Stimulated activated CD8-positive, alpha-beta memory T cell treated with anti-CD3 and anti-CD28 coated beads, Interleukin-7, amount 100 ng/mL, for 1 hour (primary cell): ENCODE measurements at regions not wholly inside any gene's neighbourhood (a gene's known extent, or its start where the extent isn't known, plus 50 kb on each side); places are given as distances from the start of the nearest gene placed in this dataset.

Source experiments
- DNase-seq, 2 donors: peaks; one replicate each; pipeline ENCODE4 v3.0.0-alpha.2; 2020; ENCODE audit warnings: low read depth in 2 of 2

DNA sequence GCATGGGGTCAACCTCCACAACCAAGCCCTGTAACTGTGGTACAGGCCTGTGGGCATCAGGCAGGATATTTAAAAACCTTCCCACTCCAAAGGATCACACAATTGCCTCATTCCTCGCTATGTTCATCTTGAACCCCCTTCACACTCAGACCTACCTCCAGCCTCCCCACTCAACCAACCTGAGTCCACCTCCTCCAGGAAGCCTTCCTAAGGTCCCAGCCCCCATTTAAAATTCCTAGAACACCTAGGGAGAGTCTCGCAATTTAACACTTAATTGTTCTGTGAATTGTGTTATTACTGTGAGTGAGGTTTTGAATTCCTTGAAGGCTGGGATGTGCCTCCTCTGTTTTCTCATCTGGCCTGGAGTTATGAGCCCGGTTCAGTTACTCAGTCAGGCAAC is 93.1 kb upstream of the SMNDC1 start:
- DNase-seq, result no peak

GRCh38 chr10:110398419-110399105 is 93.8 kb upstream of the SMNDC1 start:
- DNase-seq, result no peak

DNA sequence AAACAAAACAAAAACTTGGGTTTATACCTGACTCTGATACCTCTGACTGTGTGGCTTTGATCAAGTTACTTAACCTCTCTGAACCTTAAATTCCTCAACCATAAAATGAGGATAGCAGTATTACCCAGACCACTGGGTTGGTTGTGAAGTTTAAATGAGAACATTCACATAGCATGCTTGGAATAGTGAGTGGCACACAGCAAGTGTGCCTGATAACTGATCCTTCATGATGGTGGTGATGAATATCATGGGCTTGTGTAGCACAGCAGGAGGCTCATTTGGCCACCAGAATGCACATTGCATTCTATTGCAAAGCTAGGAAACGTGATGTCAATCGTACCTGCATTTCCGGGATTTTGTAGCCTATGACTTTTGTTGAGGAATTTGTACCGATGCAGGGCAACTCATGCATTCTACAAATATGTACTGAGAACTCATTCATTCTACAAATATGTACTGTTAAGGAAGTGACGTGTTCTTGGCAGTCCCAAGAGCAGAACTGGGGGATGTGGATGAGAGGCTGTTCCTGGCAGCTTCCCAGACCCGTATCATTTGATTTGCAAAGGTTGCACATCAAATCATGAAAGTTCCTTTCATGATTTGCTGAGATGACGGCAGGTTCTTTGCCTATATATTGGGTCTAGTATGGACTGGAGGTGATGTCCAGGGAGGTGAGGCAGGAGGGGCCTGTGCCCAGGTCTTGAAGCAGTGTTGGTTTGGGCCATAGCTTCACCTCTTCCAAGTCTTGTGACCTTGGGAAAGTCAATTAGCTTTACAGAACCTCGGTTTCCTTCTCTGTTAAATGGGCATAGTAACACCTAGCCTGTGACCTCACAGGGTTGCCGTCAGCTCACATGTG is 94.6 kb upstream of the SMNDC1 start:
- no peak for DNase-seq

DNA sequence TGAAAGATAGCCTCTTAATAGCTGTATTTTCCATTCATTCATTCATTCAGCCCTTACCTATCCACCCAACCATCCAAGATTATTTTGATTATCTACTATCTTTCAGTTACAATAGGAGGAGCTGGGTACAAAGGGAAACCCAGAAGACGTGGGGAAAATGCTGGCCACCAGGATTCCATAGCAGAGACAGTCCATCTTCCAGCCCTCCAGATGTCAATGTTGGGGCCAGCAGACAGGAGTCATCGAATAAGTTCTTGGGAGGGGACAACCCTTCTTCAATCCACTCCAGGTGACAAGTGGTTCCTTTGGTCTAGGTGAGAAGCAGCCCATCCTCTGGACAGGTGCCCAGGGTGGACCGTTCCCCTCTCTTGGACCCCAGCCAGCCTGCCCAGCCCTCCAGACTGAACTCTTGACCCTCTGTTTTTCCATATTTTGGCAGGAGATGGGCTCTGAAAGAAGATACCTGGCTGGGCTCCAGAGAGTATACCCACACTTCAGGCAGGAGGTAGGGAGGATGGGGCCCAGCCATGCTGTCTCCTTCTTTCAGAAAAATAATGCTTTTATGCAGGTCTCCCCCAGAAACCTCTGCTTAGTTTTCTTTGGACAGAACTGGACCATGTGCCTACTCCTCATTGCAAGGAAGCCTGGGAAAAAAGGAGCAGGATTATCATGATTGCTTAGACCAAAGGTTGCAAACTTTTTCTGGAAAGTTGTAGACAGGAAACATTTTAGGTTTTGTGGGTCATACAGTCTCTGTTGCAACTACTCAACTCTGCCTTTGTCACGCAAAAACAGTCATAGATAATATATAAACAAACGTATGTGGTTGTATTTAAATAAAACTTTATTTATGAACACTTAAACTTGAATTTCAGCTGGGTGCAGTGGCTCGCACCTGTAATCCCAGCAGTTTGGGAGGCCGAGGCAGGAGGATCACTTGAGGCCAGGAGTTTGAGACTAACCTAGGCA is 95.5 kb upstream of the SMNDC1 start:
- DNase-seq, result no peak

DNA sequence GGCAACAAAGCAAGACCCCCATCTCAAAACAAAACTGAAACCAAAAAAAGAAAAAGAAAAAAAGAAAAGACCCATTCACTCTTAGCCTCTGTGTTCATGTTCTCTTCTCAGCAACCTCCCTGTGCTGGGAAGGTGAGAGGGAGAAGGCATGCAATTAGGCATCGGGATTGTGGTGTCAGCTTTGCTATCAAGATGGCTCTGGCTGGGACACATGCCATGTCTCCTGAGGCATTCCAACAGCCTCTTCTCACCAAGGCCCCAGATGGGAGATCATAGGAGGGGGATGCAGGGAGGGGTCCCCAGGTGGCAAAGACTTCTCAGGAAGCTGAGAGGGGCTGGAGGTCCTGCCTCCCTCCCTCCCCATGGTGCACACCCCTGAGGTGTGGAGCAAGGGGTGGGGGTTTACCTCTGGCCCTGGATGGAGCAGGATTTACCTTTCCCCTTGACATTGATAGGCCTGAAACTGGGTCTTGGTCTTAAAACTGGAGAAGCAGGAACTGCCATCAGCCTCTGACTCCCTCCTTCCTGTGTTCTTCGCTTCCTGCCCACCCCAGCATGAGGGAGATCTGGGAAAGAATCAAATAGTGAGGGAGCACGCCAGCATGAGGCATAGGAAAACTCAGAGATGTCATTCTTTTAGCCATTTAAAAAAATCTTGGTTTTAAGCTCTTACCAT is 96.2 kb upstream of the DUSP5 start:
- DNase-seq, result no peak

DNA sequence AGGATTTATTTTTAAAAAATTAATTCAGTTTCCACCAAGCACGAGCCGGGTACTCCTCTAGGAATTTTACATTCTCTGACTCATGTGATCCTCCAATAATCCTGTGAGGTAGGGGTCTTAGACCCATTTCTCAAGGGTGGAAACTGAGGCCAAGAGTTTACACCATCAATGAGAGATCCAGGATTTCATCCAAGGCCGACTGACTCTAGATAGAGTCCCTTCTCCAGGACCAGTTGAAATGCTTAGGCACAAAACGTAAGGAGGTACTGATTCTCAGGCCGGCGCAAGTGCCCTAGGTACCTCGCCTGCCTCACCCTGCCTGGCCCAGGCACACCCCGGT is 95.7 kb upstream of the DUSP5 start:
- no peak for DNase-seq

- DNase-seq, result no peak
Observed at GRCh38 chr10:110403593-110403992, 94.1 kb upstream of the DUSP5 start.

GRCh38 chr10:110404413-110404812 is 93.3 kb upstream of the DUSP5 start:
- DNase-seq, result no peak

DNA sequence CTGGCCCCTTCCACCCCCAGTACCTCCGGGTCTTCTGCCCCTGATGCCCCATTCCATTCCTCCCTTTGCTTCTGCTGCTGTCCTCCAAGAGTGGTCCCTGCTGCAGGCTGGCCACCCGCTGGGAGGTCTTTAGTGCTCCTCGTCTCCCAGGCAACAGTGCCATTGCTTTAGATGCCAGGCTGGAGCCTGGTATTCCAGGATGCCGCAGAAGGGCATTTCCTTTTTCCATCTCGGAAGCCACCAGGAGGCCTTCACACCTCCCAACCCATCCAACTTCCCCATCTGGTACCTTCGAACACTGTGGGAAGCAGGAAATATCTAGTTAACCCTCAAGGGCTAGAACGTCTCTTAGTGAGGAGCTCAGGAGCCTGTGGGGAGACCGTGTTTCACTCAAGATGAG is 92.9 kb upstream of the DUSP5 start:
- no peak for DNase-seq

- DNase-seq, result no peak
Observed at GRCh38 chr10:110405380-110405779, 92.3 kb upstream of the DUSP5 start.

DNA sequence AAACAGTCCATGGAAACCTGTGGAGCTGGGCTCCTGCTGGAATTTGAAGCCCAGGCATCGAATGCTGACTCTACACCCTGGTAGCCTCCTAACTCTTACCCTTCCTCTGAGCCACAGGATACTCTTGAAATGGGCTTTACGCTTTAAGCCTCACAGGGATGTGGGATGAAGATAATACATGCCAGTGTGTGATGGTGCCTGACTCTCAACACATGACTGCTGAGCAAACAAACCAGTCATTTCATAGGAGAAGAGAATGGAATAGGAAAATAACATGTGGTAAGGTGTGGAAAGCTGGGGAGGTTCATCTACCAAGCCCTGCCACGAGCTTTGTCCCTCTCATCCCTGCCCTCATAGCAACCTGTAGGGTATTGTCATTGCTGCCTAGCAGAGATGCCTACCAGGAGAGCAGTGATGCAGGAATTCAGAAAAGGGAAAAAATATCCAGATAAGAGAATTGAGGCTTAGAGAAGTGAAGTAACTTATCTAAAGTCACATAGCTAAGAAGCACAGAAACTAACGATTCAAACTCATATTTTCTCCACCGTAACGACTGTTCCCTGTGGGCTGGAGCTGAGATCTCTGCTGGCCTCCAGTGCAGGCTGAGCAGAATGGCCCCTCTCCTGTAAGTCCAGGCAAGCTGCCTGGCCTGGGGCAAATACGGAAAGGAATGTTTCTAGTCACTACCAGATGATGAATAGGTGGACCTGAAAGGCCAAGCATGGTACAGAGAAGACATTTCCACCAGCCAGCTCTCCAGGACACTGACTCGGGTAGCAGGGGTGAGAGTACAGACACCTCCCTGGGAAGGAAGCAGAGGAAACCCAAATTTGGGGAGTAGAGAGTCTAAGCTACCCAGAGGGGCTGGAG is 90.2 kb upstream of the DUSP5 start:
- no peak for DNase-seq

- DNase-seq, result no peak
Observed at GRCh38 chr10:110408203-110408871, 89.4 kb upstream of the DUSP5 start.

DNA sequence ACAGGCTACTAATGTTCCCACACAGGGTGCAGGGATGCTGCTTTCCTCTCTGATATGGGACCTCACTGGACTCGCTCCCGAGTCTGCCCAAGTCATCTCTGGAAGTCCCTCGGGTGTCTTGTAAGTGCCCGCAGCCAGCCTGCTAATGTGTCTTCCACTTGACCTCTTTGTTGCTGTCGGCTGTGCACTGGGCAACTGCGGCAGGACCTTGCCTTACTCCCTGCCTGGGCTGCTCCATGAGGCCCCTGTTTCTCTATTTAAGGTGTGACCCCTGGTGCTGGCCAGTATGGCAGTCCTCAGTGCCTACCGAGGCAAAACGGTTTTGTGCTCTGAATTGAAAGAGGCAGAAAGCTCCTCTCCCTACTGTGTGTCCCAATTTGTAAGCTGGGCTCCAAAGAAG is 88.8 kb upstream of the DUSP5 start:
- no peak for DNase-seq

GRCh38 chr10:110409488-110409887 is 88.2 kb upstream of the DUSP5 start:
- DNase-seq, result no peak

- no peak for DNase-seq
Observed at GRCh38 chr10:110409926-110410325, 87.8 kb upstream of the DUSP5 start.

- DNase-seq, result no peak
Observed at GRCh38 chr10:110410329-110411046, 87.2 kb upstream of the DUSP5 start.

- DNase-seq, result no peak
Observed at GRCh38 chr10:110411047-110411410, 86.7 kb upstream of the DUSP5 start.

DNA sequence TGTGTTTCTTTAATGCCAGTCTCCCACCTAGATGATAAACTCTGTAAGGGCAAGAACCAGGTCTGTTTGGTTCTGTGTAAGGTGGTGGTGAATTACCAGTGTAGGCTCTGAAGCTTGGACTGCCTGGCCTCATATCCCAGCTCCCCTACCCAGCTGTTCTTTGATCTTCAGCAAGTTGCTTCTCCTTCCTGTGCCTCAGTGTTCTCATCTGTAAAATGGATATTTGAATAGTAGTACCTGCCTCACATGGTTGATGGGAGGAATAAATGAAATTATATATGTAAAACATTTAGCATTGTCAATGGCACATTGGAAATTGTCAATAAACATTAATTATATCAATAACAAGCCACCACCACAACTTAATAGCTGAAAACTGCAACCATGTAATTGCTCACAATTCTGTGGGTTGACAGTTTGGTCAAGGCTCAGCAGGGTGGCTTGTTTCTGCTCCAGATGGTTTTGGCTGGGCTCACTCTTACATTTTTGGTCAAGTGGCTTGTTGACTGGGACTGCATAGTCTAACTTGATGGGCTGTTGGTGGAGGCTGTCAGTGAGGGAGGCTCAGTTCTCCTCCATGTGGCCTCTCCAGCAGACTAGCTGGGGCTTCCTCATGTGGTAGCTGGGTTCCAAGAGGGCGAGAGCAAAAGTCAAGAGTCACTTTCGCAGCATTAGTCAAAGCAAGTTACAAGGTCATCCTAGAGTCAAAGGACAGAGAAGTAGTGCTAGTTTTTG is 84.5 kb upstream of the DUSP5 start:
- DNase-seq, result no peak
